ENCODE measurements at regions not wholly inside any gene's neighbourhood (a gene's known extent, or its start where the extent isn't known, plus 50 kb on each side); places are given as distances from the start of the nearest gene placed in this dataset.

- TF ChIP-seq CTCF (IDR thresholded peaks at IDR 0.05) = no peak
- TF ChIP-seq POLR2A (IDR thresholded peaks at IDR 0.05) = no peak
- no peak for TF ChIP-seq POLR2AphosphoS5 (IDR thresholded peaks at IDR 0.05)
These were observed 503.4 kb upstream of the VRK2 start for GRCh38 chr2:57543211-57543610.
